HFFc6 (cell line): ENCODE measurements at regions not wholly inside any gene's neighbourhood (a gene's known extent, or its start where the extent isn't known, plus 50 kb on each side); places are given as distances from the start of the nearest gene placed in this dataset.

Source experiments
- DNase-seq: peaks from one replicate; pipeline ENCODE4 v3.0.0-alpha.2; 2018
- H3K27ac Mint-ChIP-seq: 2 replicates; pipeline ENCODE4 v1.8.0; 2020; ENCODE audit warnings: mild to moderate bottlenecking, mixed read lengths
- H3K27me3 Mint-ChIP-seq: 2 replicates; pipeline ENCODE4 v1.8.0; 2021; ENCODE audit warnings: mild to moderate bottlenecking, moderate library complexity, mixed read lengths; ENCODE audit not compliant: insufficient read depth
- H3K36me3 Mint-ChIP-seq: 2 replicates; pipeline ENCODE4 v1.8.0; 2021; ENCODE audit warnings: low read depth, mixed read lengths
- H3K4me1 Mint-ChIP-seq: 2 replicates; pipeline ENCODE4 v1.8.0; 2020; ENCODE audit warnings: low read depth, mixed read lengths
- H3K4me3 Mint-ChIP-seq: 2 replicates; pipeline ENCODE4 v1.8.0; 2020; ENCODE audit warnings: mild to moderate bottlenecking, moderate library complexity, mixed read lengths
- H3K9me3 Mint-ChIP-seq: 2 replicates; pipeline ENCODE4 v1.8.0; 2020; ENCODE audit warnings: mild to moderate bottlenecking, mixed read lengths
- TF ChIP-seq, protein P1 (sequence below): fragments of 200-600 bp; sonication (generic); IDR thresholded peaks from 2 replicates; pipeline ENCODE4 v1.5.0; 2021; ENCODE audit warnings: antibody characterized with exemption, mild to moderate bottlenecking

GRCh38 chr2:42860319-42861094 is 68.1 kb upstream of the HAAO start:
- Mint-ChIP-seq H3K4me1 (peaks cover 20% of the 10 kb centered on the region), H3K27me3 (no peaks in the 10 kb centered on the region), H3K4me3 (no peak overlapping the region), H3K9me3 (no peaks in the 10 kb centered on the region), H3K36me3 (no peaks in the 10 kb centered on the region), H3K27ac (no peak overlapping the region)
- no peak for DNase-seq
- TF ChIP-seq, protein P1, sequence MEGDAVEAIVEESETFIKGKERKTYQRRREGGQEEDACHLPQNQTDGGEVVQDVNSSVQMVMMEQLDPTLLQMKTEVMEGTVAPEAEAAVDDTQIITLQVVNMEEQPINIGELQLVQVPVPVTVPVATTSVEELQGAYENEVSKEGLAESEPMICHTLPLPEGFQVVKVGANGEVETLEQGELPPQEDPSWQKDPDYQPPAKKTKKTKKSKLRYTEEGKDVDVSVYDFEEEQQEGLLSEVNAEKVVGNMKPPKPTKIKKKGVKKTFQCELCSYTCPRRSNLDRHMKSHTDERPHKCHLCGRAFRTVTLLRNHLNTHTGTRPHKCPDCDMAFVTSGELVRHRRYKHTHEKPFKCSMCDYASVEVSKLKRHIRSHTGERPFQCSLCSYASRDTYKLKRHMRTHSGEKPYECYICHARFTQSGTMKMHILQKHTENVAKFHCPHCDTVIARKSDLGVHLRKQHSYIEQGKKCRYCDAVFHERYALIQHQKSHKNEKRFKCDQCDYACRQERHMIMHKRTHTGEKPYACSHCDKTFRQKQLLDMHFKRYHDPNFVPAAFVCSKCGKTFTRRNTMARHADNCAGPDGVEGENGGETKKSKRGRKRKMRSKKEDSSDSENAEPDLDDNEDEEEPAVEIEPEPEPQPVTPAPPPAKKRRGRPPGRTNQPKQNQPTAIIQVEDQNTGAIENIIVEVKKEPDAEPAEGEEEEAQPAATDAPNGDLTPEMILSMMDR, result no peak

- Mint-ChIP-seq H3K9me3 (no peaks in the 10 kb centered on the region), H3K36me3 (no peaks in the 10 kb centered on the region), H3K27ac (no peak overlapping the region), H3K4me3 (no peak overlapping the region), H3K27me3 (no peaks in the 10 kb centered on the region), H3K4me1 (peaks cover 24% of the 10 kb centered on the region)
- no peak for DNase-seq
- TF ChIP-seq, protein P1, result no peak
Measured at GRCh38 chr2:42859791-42860190, 67.4 kb upstream of the HAAO start.

GRCh38 chr2:42859006-42859552 is 66.7 kb upstream of the HAAO start:
- Mint-ChIP-seq H3K27ac (no peak overlapping the region), H3K27me3 (no peaks in the 10 kb centered on the region), H3K36me3 (no peaks in the 10 kb centered on the region), H3K4me3 (no peak overlapping the region), H3K4me1 (peaks cover 31% of the 10 kb centered on the region), H3K9me3 (no peaks in the 10 kb centered on the region)
- peak; percentile 64 for DNase-seq
- TF ChIP-seq, protein P1, result peak; percentile 99

DNA sequence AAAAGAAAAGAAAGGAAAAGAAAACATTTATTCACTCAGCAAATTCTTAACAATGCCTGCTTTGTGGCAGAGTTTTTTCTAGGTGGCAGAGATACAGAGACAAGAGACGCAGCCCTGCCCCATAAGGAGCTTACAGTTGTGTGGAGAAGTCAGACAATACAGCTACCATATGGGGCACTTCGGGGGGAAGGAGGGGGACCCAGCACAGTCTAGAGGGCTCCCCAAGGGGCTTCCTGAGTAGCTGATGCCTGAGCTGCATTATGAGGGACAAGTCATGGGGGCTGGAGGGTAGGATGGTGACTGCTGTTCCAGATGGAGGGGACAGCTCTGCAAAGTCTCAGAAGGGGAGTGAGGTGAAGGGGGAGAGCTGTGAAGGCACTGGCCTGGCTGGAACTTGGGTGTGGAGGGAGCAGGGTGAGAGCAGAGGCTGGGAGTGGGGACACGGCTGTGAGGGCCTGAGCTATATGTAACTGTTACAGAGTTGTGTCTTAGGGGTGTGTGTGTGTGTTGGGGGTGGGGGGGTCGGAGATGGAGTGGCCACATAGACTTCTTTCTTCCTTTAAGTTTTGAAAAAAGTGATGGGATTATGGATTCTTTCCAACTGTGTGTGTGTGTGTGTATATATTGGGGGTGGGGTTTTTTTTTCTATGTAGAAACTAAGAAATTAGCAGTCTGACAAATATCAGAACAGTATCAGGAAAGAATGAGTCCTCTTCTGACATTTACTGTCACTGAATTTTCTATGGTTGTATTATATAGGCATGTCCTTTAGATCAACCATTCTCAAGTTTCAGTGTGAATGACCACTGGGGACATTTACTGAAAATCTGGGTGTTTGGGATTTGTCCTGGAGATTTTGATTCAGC is 66.0 kb upstream of the HAAO start:
- no peak overlapping the region for H3K4me3 Mint-ChIP-seq
- TF ChIP-seq, protein P1, result no peak

DNA sequence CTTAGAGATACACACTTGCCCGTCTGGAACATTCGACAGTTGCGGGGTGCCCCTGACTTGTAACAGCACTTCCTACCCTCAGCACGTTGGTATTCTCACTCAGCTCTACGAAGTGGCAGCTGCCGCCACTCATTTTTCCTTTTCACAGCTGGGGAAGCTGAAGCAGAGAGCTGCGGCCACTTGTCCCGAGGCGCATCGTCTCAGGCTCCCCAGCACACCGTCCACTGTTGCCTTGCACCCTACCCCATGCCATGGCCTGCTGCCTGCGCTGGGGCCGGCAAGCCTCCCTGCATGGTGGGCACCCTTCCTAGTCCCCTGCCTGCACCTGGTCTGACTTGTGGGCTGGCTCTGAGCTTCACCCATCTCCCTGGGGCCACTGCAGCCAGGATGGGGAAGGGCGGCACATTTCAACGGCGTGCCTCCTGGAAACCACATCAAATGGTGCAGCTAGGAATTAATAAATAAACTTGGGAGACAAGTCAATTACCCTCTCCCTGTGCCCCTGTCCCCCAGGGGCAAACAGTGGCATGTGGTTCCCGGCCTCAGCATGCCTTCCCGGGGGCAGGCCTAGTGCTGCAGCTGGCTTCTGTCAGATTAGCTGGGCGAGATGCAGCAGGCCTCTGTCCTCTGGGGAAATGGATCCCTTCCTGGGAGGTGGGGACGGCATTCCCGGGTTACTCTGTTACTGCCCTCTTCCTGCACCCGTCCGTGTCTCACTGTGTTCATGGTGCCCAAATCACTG is 64.7 kb upstream of the HAAO start:
- no peak for DNase-seq
- no peaks in the 10 kb centered on the region for H3K36me3 Mint-ChIP-seq
- no peaks in the 10 kb centered on the region for H3K9me3 Mint-ChIP-seq
- peaks cover 39% of the 10 kb centered on the region for H3K4me1 Mint-ChIP-seq
- H3K27ac Mint-ChIP-seq, result no peak overlapping the region
- no peaks in the 10 kb centered on the region for H3K27me3 Mint-ChIP-seq
- H3K4me3 Mint-ChIP-seq, result no peak overlapping the region
- TF ChIP-seq, protein P1, result no peak

More for the DNA sequence above, 66.0 kb upstream of the HAAO start:
- Mint-ChIP-seq H3K27me3 (no peaks in the 10 kb centered on the region), H3K9me3 (no peaks in the 10 kb centered on the region), H3K36me3 (no peaks in the 10 kb centered on the region), H3K4me1 (peaks cover 38% of the 10 kb centered on the region), H3K27ac (no peak overlapping the region)
- DNase-seq, result no peak
